ENCODE measurements at regions not wholly inside any gene's neighbourhood (a gene's known extent, or its start where the extent isn't known, plus 50 kb on each side); places are given as distances from the start of the nearest gene placed in this dataset.

DNA sequence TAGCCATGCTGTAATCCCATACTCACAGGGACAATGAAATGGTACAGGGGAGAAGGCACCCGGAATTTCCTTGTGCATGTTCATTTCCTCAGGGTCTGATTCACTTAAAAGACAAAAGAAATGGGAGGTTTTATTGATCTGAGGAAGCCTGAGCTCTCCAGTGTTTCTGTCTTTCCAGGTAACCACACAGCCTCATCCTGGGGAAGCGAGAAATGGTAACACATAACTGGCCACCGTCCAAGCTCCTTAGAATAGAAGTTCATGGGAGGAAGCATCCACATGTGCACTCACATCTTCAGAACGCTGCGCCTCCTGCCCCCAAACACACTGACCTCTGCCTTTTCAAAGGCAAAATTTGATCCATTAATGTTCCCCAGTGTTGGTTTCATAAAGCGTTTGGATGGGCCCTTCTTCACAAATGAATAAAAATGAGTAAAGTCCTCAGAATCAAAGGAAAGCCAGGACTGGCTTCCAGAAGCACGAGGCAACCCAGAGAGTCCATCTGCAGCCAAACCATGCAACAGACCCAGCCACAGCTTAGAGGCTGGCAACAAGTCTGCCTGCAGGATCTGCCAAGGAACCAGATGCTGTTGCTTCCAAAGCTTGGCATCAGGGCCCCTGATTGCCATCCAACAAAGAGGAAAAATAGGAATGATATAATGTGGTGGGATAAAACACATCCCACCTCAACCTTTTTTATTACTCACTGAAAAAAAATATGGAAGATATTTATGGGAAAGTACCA lies 120.3 kb downstream of the ZBTB18 start:
- DNase-seq: no peak
- peaks cover 9% of the 10 kb centered on the region for H3K9me3 Mint-ChIP-seq (ENCODE audit: unreplicated experiment)
- Histone ChIP-seq H3K4me1 (peaks cover 9% of the 10 kb centered on the region), H3K36me3 (ENCODE audit: control insufficient read depth, insufficient read depth, low read length) (no peaks in the 10 kb centered on the region), H3K9me3 (no peaks in the 10 kb centered on the region), H3K27me3 (replicated peaks; ENCODE audit: control insufficient read depth, insufficient read depth, low read length) (no peaks in the 10 kb centered on the region), H3K4me3 (ENCODE audit: low read depth, low read length) (no peak overlapping the region)
- CTCF ChIA-PET: no interaction called here
- H3K4me1 Mint-ChIP-seq (ENCODE audit: low read depth, unreplicated experiment): peaks cover 10% of the 10 kb centered on the region
- H3K4me3 Mint-ChIP-seq (ENCODE audit: unreplicated experiment): no peak overlapping the region
- TF ChIP-seq, protein P1, sequence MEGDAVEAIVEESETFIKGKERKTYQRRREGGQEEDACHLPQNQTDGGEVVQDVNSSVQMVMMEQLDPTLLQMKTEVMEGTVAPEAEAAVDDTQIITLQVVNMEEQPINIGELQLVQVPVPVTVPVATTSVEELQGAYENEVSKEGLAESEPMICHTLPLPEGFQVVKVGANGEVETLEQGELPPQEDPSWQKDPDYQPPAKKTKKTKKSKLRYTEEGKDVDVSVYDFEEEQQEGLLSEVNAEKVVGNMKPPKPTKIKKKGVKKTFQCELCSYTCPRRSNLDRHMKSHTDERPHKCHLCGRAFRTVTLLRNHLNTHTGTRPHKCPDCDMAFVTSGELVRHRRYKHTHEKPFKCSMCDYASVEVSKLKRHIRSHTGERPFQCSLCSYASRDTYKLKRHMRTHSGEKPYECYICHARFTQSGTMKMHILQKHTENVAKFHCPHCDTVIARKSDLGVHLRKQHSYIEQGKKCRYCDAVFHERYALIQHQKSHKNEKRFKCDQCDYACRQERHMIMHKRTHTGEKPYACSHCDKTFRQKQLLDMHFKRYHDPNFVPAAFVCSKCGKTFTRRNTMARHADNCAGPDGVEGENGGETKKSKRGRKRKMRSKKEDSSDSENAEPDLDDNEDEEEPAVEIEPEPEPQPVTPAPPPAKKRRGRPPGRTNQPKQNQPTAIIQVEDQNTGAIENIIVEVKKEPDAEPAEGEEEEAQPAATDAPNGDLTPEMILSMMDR (IDR thresholded peaks at IDR 0.05; ENCODE audit: insufficient read depth in 1 of 2, low read depth in 1 of 2, low read length in 1 of 2, severe bottlenecking in 1 of 2, unreplicated experiment in 1 of 2): no peak
- no peaks in the 10 kb centered on the region for H3K27me3 Mint-ChIP-seq (ENCODE audit: insufficient read depth, unreplicated experiment)
- POLR2A ChIA-PET: no interaction called here
- no peak overlapping the region for H3K27ac Mint-ChIP-seq (ENCODE audit: unreplicated experiment)
- BruUV-seq (replicated peaks): no TSS peak
- H3K36me3 Mint-ChIP-seq (ENCODE audit: insufficient read depth, unreplicated experiment): no peaks in the 10 kb centered on the region
- intact Hi-C loops (cut with micrococcal nuclease; ENCODE audit: unreplicated experiment): loop anchor here (2.0 kb wide), 1 partner anchor 33 kb away; no protein-coding TSS in a partner anchor

DNA sequence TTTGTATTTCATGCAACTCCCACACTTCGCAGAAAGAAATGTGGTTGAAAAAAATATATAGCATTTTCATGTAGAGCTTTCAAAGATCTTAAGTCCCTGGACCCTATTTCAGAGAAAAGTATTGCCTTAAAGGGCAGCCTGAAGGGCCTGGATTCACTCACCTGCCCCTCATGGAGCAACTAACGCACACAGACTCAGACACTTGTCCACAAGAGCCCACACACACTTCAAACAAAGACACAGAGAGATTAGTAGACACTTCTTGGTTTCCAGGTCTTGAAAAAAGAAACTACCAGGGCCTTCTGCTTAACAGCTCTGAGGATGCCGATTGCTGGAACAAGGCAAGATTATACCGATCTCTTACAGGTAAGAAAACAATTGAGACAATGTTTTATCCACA lies 122.2 kb downstream of the ZBTB18 start:
- ChIA-PET POLR2A (no interaction called here), CTCF (no interaction called here)
- Mint-ChIP-seq H3K27ac (ENCODE audit: unreplicated experiment) (no peak overlapping the region), H3K27me3 (ENCODE audit: insufficient read depth, unreplicated experiment) (no peaks in the 10 kb centered on the region), H3K9me3 (ENCODE audit: unreplicated experiment) (peaks cover 9% of the 10 kb centered on the region), H3K36me3 (ENCODE audit: insufficient read depth, unreplicated experiment) (no peaks in the 10 kb centered on the region), H3K4me3 (ENCODE audit: unreplicated experiment) (no peak overlapping the region), H3K4me1 (ENCODE audit: low read depth, unreplicated experiment) (peaks cover 16% of the 10 kb centered on the region)
- no peak overlapping the region for H3K4me3 ChIP-seq (ENCODE audit: low read depth, low read length)
- DNase-seq: no peak
- intact Hi-C loops (cut with micrococcal nuclease; ENCODE audit: unreplicated experiment): no loop called here
- TF ChIP-seq, protein P1 (IDR thresholded peaks at IDR 0.05; ENCODE audit: insufficient read depth in 1 of 2, low read depth in 1 of 2, low read length in 1 of 2, severe bottlenecking in 1 of 2, unreplicated experiment in 1 of 2): no peak
- no TSS peak for BruUV-seq (replicated peaks)
- H3K4me1 ChIP-seq: peaks cover 15% of the 10 kb centered on the region
- H3K27me3 ChIP-seq (replicated peaks; ENCODE audit: control insufficient read depth, insufficient read depth, low read length): no peaks in the 10 kb centered on the region
- H3K9me3 ChIP-seq: no peaks in the 10 kb centered on the region
- no peaks in the 10 kb centered on the region for H3K36me3 ChIP-seq (ENCODE audit: control insufficient read depth, insufficient read depth, low read length)

DNA sequence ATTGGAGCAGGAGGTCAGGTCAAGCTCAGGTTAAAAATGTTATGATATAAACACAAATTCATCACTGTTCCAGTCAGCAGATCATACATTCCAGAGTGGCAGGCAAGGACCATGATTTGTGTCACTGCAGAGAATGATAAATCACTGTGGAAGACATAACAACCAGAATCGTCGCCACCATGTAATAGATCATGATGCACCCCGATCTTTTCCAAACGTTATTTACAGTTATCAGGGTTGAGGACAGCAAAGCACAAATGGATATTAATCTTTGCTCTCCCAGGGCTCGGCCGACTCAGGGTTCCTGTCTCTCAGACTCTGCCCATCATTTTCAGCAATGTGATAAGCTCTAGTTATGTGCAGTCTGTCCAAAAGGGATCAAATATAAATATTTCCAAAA lies 122.7 kb downstream of the ZBTB18 start:
- H3K36me3 ChIP-seq (ENCODE audit: control insufficient read depth, insufficient read depth, low read length): no peaks in the 10 kb centered on the region
- Mint-ChIP-seq H3K36me3 (ENCODE audit: insufficient read depth, unreplicated experiment) (no peaks in the 10 kb centered on the region), H3K9me3 (ENCODE audit: unreplicated experiment) (peaks cover 9% of the 10 kb centered on the region), H3K4me1 (ENCODE audit: low read depth, unreplicated experiment) (peaks cover 16% of the 10 kb centered on the region), H3K27ac (ENCODE audit: unreplicated experiment) (no peak overlapping the region), H3K27me3 (ENCODE audit: insufficient read depth, unreplicated experiment) (no peaks in the 10 kb centered on the region), H3K4me3 (ENCODE audit: unreplicated experiment) (no peak overlapping the region)
- no peak overlapping the region for H3K4me3 ChIP-seq (ENCODE audit: low read depth, low read length)
- no peaks in the 10 kb centered on the region for H3K27me3 ChIP-seq (replicated peaks; ENCODE audit: control insufficient read depth, insufficient read depth, low read length)
- intact Hi-C loops (cut with micrococcal nuclease; ENCODE audit: unreplicated experiment): no loop called here
- ChIA-PET CTCF (no interaction called here), POLR2A (no interaction called here)
- TF ChIP-seq, protein P1 (IDR thresholded peaks at IDR 0.05; ENCODE audit: insufficient read depth in 1 of 2, low read depth in 1 of 2, low read length in 1 of 2, severe bottlenecking in 1 of 2, unreplicated experiment in 1 of 2): no peak
- no TSS peak for BruUV-seq (replicated peaks)
- no peaks in the 10 kb centered on the region for H3K9me3 ChIP-seq
- peaks cover 15% of the 10 kb centered on the region for H3K4me1 ChIP-seq
- DNase-seq: no peak

Measured in Caco-2 (cell line).